Head of caudate nucleus (tissue), 42 donors: ENCODE measurements at regions not wholly inside any gene's neighbourhood (a gene's known extent, or its start where the extent isn't known, plus 50 kb on each side); places are given as distances from the start of the nearest gene placed in this dataset.

Experiments used
- DNase-seq, 42 donors: peaks; one replicate each; pipeline versions ENCODE4 v3.0.0 to v3.0.0-alpha.2; 2020 to 2021; ENCODE audit warnings: mixed read lengths in 7 of 42
- intact Hi-C: fragments of 100-400 bp; cut with DNase I; formaldehyde crosslinking; loops from one replicate; pipeline ENCODE4 v1.15.0; 2022

DNA sequence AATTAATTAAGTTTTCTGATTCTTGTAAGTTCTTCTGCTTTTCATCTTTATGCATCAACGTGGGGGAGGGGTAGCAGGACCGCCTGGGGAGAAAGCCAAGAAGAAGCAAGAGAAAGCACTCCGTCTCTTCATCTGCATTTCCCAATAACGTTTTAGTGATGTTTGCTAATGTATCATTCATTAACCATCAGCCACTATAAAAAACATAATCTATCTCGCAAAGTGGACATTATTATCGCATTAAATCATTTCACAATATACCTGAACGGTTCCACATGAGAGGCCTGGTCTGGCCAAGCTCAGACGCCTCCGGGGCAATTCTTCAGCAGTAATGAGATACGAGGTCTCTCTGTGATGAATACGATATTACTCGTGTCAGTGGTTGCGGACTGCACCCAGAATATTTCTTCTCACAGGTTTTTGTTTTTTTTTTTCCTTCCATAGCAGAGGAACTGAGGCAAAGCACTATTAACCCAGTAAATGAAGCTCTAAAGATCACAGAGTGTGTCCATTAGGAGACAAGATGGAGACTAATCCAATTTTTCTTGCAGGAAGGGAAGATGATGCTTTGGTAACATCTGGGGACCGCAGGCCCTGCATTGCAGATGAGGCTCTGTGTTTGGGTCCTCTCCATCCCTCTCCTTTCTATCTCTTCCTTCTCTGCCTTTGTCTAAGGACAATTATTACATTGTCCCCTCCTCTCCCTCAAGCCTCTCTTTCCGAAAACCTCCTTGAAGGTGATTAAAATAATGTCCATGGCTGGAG is 156.1 kb downstream of the SLC35B3 start:
- DNase-seq, result no peak
- intact Hi-C loops, result no loop called here

DNA sequence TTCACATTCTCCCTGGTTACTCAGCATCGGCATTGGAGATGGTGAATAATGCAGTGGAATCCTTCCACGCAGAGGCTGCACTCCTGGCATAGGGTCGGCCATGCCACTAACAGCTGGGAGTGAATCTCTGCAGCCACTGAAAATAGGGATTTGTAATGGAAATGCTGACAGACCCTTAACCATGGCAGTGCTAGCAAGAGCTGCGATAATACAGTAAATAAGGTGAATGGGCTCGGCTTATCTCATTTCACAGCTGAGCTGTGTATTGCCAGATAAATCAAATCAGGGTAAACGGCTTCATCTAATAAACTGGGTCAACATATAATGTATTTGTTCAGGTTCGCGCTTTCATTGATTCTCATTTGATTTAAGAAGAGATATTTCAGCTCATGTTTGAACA is 156.8 kb downstream of the SLC35B3 start:
- no peak for DNase-seq
- intact Hi-C loops, result no loop called here

DNA sequence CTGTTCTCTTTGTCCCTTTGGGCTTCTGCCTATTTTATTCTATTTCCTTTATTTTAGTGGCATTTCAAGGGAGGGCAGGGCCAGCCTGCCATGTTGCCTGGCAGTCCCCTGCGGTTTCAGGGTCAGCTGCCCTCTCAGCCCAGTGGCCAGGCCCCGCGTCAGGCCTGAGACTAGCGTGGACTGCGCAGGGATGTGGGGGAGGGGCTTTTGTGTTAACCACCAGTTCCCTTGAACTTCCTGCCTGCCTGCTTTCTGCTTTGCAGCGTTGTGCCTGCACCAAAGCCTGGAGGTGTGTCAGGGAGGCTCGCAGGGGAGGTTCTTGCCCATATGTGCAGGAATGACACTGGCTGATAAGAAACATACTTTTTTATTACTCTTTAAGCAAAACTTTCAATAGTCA is 157.6 kb downstream of the SLC35B3 start:
- DNase-seq, result no peak
- intact Hi-C loops, result no loop called here

DNA sequence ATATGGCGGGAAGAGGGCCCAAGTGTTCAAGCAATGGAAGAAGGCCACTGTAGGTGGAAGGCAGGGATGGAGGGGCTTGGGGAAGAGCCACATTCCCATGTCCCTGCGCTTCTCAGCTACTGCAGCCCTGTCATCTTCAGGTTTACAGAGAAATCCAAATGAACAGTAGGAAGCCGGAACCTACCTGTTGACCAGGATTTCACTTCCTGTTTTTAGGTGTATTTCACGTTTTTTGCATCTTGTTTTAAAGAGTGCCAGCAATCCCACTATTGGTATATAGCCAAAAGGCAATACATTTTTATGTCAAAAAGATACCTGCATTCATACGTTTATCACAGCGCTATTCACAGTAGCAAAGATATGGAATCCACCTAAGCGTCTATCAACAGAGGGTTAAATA is 159.2 kb downstream of the SLC35B3 start:
- DNase-seq, result no peak
- intact Hi-C loops, result no loop called here

DNA sequence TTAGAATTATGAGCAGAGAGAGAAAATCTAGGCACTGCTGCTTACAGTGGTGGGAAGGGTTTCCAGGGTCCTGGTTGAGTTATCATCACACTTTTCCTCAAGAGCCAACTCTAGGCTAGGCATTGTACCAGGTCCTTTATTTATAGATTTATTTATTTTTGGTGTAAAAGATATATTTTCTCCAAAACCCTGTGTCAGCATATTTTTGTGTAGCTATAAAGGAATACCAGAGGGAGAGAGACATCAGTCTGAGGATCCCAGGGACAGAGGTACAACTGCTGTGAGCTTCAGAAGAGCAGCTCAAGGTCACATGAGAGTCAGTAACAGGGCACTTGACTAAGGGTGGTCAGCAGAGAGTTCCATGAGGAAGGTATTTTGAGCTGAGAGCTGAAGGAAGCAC is 159.7 kb downstream of the SLC35B3 start:
- intact Hi-C loops, result no loop called here
- no peak for DNase-seq

DNA sequence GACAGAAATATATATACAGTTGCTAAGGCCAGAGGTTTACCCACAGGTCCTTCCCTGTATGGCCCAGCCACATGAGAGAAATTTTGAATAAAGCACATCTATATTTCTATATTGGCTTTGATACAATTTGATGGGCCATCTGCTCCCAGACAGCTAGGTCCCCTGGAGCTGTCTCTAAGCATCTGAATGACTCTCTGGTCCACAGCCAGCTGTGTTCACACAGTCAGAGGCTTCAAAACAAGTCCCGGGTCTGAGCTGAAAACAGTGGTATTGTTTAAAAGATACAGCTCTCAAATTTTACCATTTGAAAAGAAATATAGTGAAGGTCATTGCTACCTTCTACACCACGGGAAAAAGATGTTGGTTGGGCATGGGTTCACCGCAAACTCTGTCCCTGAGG is 161.1 kb downstream of the SLC35B3 start:
- no peak for DNase-seq
- intact Hi-C loops, result no loop called here

DNA sequence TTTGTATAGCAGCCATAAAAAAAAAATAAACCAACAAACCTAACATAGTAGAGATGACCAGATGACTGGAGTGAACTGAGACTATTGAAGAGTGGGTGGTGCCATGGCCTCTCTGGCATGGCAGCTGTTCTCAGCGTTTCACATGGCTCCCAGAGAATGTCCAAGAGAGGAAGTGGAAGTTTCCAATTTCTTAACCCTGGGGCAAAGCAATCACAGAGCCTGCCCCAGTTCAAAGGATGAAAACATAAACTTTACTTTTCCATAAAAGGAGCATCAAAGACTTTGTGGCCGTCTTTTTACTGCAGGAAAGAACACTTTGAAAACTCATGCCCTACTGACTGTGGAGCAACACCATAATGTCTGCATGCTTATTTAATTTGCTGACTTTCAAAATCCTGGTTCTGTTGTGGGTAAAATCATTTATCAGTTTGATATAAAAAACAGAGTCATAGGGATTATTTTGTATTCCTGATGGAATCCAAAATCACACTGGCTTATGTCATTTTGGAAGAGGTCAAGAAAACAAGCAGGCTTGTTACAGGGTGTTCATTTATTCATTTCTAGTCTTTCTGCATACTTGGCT is 165.4 kb downstream of the SLC35B3 start:
- intact Hi-C loops, result no loop called here
- DNase-seq, result no peak

DNA sequence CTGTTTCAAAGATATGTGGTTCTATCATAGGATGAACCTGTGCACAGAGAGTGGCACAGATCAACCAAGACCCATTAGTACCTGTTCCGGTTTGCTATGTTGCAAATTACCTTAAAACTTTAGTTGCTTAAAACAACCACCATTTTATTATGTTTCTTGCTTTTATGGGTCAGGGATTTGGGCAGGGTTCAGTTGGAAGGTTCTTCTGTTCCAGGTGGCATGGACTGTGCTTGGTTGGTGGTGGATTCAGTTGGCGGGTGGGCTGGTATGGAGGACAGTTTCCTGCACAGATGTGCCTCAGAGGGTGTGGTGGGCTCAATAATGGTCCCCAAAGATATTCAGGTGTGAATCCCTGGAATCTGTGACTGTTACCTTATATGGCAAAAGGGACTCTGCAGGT is 166.3 kb downstream of the SLC35B3 start:
- intact Hi-C loops, result no loop called here
- no peak for DNase-seq

DNA sequence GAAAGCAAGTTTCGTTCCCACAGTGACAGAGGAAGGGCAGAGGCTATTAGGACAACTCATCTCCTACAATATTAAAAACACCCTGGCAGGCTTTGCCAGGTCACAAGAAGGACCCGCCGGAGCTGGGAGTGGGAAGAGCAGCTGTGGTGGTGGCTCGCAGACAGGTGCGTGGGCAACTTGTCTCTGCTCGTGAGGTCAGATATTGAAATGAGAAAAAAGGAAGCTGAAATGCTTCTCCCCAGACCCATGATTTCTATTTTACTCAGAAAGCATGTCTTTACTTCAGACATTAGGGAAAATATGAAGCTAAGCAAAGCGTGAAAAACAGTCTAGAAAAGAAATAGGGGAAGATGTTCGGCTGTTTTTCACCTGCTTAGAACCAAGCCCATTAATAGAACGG is 166.3 kb upstream of the EEF1E1 start:
- intact Hi-C loops, result no loop called here
- DNase-seq, result no peak

DNA sequence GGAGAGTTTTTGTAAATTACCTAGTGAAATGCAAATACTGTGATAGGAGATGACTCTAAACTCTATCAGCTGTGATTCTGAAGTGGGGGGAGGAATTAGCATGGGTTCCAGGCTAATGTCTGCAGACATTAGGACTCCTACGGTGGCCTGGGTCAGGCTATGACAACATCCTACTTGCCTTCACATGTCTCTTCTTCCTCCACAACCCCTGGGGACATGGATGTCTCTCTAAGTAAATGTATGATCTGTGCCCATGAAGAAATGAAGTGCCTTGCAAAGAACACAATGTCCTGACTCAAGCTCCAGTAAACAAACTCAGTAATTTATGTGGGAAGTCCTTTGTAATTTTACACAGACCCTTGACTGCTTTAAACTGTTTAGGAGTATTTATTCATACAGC is 165.8 kb upstream of the EEF1E1 start:
- intact Hi-C loops, result no loop called here

DNA sequence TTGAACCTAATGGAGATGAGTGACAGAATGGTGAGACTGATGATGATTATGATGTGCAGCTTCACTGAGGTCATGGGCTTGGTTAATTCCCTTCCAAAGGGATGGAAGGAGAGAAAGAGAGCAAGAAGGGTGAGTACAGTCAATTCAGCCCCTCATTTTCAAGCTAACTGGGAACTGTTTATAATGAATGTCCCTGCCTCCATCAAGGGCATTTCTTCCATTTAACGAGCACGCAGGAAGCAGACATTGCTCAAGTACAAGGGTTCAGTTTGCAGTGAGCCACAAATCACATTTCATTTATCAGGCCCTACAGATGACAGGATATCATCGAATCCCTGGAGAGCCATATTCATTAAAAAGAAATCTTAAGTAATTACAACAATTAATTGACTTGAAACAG is 158.3 kb upstream of the EEF1E1 start:
- intact Hi-C loops, result no loop called here
- no peak for DNase-seq

More for the DNA sequence above, 165.8 kb upstream of the EEF1E1 start:
- no peak for DNase-seq

DNA sequence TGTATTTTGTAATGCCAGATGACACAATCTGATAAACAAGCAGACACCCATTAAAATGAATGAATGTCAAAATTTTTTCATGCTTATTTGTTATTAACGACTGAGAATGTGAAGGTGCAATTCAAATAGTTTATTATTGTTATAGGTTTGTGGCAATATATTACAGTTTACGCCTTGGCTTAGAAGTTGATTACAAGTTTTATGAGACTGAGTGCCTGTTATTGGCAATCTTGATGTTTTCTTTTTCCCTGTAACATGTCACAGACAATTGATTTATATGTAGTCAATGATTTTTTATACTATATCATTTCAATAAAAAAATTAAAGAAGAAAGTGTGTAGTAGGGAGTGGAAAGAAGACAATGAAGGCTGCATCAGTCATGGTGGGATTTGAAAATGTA is 144.1 kb upstream of the EEF1E1 start:
- intact Hi-C loops, result no loop called here
- DNase-seq, result no peak

DNA sequence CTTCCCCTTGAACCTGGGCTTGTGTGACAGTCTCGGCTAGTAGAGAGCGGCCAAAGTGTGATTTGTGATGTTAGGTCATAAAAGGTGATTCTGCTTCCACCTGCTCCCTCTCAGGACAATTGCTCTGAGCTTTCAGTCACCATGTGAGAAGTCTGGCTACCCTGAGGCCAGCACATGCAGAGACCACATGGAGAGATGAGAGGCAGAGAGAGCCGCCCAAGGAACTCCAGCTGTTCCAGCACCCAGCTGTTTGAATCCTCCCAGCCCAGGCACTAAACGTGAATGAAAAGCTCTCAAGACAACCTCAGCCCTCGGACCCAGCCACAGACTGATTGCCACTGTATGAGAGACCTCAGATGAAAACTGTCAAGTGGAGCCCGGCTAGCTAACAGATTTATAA is 143.4 kb upstream of the EEF1E1 start:
- intact Hi-C loops, result no loop called here
- no peak for DNase-seq

DNA sequence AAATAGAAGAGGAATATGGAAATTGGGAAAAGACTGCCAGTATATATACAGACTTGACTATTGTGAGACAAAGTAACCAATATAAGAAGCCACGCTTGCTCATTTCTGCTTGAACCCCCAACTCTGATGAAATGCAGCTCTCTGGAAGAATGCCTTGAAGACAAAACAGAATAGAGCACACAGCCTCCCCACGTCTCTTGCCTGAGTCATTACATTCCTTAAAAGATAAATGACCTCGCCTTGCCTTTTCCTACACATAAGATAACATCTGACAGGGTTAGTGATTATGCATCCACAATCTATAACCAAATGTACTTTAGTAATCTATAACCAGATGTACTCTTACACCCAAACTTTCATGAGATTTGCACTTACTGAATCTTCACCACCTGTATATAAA is 141.1 kb upstream of the EEF1E1 start:
- DNase-seq, result no peak
- intact Hi-C loops, result no loop called here

DNA sequence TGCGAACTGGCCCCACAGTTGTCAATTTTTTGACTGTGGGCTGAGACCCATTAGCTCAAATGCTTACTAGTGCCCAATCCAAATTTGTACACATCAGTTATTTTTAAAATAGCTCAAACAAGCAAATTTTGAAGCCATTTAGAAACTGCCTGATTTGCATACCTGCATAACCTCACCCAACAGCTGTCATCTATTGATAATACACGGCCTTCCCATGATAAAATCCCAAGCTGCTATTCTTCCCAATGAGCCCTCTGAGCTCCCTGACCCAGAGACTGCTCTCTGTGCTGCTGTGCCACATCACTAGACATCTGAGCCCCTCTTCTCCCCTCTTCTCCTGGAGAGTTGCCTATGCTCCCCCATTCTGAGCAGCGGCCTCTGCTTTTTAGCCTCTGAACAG is 140.5 kb upstream of the EEF1E1 start:
- intact Hi-C loops, result no loop called here
- DNase-seq, result no peak

DNA sequence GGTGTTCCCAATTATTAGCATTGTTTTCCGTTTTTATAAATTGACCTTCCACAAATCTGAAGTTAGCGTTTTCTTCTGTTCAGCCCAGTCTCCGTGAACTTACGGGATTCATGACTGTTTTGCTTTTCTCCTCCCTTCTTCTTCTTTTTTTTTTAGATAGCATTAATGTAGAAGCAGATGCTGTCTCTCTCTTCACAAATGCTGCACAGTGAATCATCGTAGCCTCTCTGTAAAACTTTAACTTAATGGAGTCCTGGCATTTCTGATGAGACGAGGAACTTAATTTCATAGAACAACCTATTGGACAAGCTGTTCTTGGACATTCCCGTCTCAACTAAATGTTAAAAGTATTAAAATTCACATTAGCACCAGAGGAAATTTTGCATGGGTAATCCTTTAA is 138.0 kb upstream of the EEF1E1 start:
- no peak for DNase-seq
- intact Hi-C loops, result no loop called here

DNA sequence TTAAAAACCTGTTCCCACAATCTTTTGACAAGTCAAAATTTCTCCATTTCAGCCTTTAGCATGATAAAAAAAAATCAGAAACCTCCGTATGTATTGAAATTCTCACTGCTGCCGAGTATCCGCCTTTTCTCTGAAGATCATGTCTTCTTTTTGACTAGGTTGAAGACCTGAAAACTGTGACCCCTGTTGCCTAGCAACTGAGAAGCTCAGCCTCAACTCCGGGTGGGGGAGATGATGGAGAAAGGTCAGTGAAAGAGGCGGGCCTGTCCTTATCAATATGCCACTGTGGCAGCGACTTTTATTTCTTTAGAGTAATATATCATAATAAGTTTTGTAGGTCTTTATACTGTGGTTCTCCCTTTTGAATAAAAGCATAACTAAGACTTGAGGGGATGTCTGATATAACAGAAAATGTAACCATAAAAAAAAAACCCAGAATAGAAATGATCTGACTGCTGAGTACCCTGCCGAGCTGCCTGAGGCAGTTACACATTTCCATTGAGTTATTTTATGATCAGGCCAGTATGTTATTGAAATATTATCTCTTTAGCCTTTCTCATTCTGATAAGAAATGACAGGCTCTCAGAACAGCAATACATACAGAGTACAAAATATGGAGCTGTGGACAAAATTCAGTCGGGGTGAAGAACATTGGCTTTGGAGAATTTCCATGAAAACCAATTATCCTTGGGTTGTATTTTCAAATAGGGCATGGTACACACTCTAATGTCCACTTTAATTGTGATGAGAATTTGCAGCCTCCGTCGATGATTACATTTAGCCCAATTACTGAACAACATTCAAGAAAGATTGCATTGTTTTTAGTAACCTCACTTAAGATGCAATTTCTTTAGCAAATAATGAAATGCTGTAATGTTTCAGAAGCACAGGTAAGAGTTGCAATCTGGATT is 136.7 kb upstream of the EEF1E1 start:
- intact Hi-C loops, result no loop called here
- DNase-seq, result no peak

DNA sequence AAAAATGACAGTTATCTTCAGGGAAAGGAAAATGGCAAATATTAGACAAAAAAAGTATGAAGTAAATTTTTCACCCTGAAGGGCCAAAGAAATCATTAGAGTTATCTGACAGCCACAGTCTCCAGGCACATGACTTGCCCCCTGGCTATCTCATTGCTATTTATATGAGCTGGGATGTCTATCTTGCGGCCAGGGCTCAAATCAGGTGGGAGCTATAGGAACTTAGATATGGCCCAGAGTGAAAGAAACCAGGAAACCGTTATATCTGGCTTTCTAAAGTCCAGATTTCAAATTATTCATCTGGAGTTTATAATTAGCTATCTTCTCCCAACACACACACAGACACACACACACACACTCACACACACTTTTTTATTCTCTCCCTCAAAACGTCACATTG is 135.3 kb upstream of the EEF1E1 start:
- intact Hi-C loops, result no loop called here
- no peak for DNase-seq

DNA sequence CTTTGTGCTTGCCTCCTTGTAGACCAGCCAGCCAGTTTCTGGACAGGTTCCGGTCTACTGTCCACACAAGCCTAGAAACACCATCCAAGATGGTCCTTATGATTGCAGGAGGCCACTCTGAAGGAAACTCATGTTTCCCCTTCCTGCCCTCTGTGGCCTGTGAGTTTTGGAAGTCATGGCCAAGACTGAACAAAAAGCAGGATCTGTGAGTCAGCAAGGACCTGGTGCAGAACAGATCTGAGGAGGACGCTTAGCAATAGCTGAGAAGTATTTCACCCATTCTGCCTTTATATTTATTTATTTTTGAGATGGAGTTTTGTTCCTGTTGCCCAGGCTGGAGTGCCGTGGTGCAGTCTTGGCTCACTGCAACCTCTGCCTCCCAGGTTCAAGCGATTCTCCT is 134.6 kb upstream of the EEF1E1 start:
- intact Hi-C loops, result no loop called here
- no peak for DNase-seq

DNA sequence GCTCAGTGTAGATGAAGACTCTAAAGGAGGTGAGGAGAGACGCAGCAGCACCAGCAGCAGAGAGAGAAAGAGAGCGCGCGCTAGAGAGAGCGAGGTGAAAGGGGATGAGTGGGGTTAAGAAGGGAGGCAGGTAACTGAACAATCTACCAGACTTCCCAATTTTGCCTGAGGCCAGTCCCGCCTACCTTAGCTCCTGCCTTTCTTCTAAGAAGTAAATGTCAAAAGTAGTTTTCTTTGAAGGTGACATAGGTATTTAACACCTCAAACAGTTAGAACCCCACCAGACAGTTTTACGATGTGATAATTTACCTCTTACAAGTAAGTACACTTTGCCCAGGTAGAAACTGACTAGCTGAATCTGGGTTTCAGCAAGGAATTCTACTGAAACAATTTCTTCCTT is 132.0 kb upstream of the EEF1E1 start:
- intact Hi-C loops, result no loop called here
- no peak for DNase-seq
